ENCODE measurements at regions not wholly inside any gene's neighbourhood (a gene's known extent, or its start where the extent isn't known, plus 50 kb on each side); places are given as distances from the start of the nearest gene placed in this dataset.

GRCh38 chr1:170840371-170840770 is 95.0 kb upstream of the MROH9 start:
- TF ChIP-seq MNT (IDR thresholded peaks at IDR 0.05) (no peak), ZSCAN20 (CRISPR knock-in tag; IDR thresholded peaks at IDR 0.05; ENCODE audit: borderline replicate concordance) (no peak), FIP1L1 (IDR thresholded peaks at IDR 0.05; ENCODE audit: borderline replicate concordance, insufficient read depth, low read depth, low read length) (no peak), ZBTB44 (CRISPR knock-in tag; IDR thresholded peaks at IDR 0.05) (no peak), ZNF10 (CRISPR knock-in tag; IDR thresholded peaks at IDR 0.05; ENCODE audit: borderline replicate concordance, low read depth) (no peak), CCAR2 (optimal IDR thresholded peaks at IDR 0.05; ENCODE audit: low read depth, low read length) (no peak), CTCF (CRISPR knock-in tag; IDR thresholded peaks at IDR 0.05) (no peak), CREB1 (IDR thresholded peaks at IDR 0.05) (no peak), CREB1 (CRISPR knock-in tag; IDR thresholded peaks at IDR 0.05) (no peak), NFKBIZ (CRISPR knock-in tag; IDR thresholded peaks at IDR 0.05) (no peak), HNF1A (IDR thresholded peaks at IDR 0.05; ENCODE audit: low read depth) (no peak), HNF1A (CRISPR knock-in tag; IDR thresholded peaks at IDR 0.05; ENCODE audit: borderline replicate concordance) (no peak), BRCA1 (CRISPR knock-in tag; IDR thresholded peaks at IDR 0.05) (no peak), ZHX1 (CRISPR knock-in tag; IDR thresholded peaks at IDR 0.05; ENCODE audit: low read depth) (no peak), ZNF124 (CRISPR knock-in tag; IDR thresholded peaks at IDR 0.05) (no peak), ZNF75D (CRISPR knock-in tag; IDR thresholded peaks at IDR 0.05; ENCODE audit: borderline replicate concordance) (no peak)
